HFF-Myc (cell line): ENCODE measurements at regions not wholly inside any gene's neighbourhood (a gene's known extent, or its start where the extent isn't known, plus 50 kb on each side); places are given as distances from the start of the nearest gene placed in this dataset.

Experiments used
- DNase-seq: peaks from one replicate; pipeline ENCODE4 v3.0.0-alpha.2; 2011; ENCODE audit warnings: low read depth; ENCODE audit errors: extremely low read depth
- H3K4me3 ChIP-seq: replicated peaks from 2 replicates; pipeline ENCODE4 v1.5.1; 2011; ENCODE audit warnings: low read depth, mild to moderate bottlenecking, control low read depth, low read length
- CTCF ChIP-seq: IDR thresholded peaks from 2 replicates; pipeline ENCODE4 v1.5.1; 2012; ENCODE audit warnings: mild to moderate bottlenecking, low read depth, low read length, control low read depth; ENCODE audit errors: missing control alignments

GRCh38 chr14:44438221-44438620 lies 68.9 kb downstream of the FSCB start:
- no peak for TF ChIP-seq CTCF
- no peak overlapping the region for H3K4me3 ChIP-seq
- no peak for DNase-seq

- no peak overlapping the region for H3K4me3 ChIP-seq
- no peak for TF ChIP-seq CTCF
- no peak for DNase-seq
Observed at GRCh38 chr14:44436458-44436857, 70.6 kb downstream of the FSCB start.

- H3K4me3 ChIP-seq = no peak overlapping the region
- TF ChIP-seq CTCF = no peak
- DNase-seq = no peak
Observed at GRCh38 chr14:44428231-44428945, 78.7 kb downstream of the FSCB start.

GRCh38 chr14:44422699-44423098 lies 84.4 kb downstream of the FSCB start:
- H3K4me3 ChIP-seq = no peak overlapping the region
- no peak for TF ChIP-seq CTCF
- no peak for DNase-seq

- no peak for TF ChIP-seq CTCF
- DNase-seq = no peak
- H3K4me3 ChIP-seq = no peak overlapping the region
Observed at GRCh38 chr14:44420226-44420625, 86.9 kb downstream of the FSCB start.

GRCh38 chr14:44418856-44419255 lies 88.2 kb downstream of the FSCB start:
- no peak for DNase-seq
- no peak for TF ChIP-seq CTCF
- no peak overlapping the region for H3K4me3 ChIP-seq

- no peak for TF ChIP-seq CTCF
- H3K4me3 ChIP-seq = no peak overlapping the region
- no peak for DNase-seq
Observed at GRCh38 chr14:44417809-44418208, 89.3 kb downstream of the FSCB start.
